ENCODE measurements at regions not wholly inside any gene's neighbourhood (a gene's known extent, or its start where the extent isn't known, plus 50 kb on each side); places are given as distances from the start of the nearest gene placed in this dataset.
"Not testable (repeated sequence)": the region's sequence is repeated elsewhere in the genome, so short reads cannot be mapped to it uniquely, and the experiment has no call there.

GRCh38 chr4:49117951-49118350 is 131.9 kb downstream of the CWH43 start:
- not testable (repeated sequence) for H3K4me3 ChIP-seq, H3K9me3 ChIP-seq, DNase-seq, H3K36me3 ChIP-seq, H3K27me3 ChIP-seq

GRCh38 chr4:49118379-49119212 is 132.5 kb downstream of the CWH43 start:
- DNase-seq, H3K36me3 ChIP-seq: not testable (repeated sequence)

GRCh38 chr4:49119345-49119744 is 133.3 kb downstream of the CWH43 start:
- not testable (repeated sequence) for DNase-seq, H3K9me3 ChIP-seq, H3K27me3 ChIP-seq

More at GRCh38 chr4:49118379-49119212, 132.5 kb downstream of the CWH43 start:
- not testable (repeated sequence) for H3K9me3 ChIP-seq, H3K4me3 ChIP-seq, H3K27me3 ChIP-seq

GRCh38 chr4:49120042-49120779 is 134.1 kb downstream of the CWH43 start:
- not testable (repeated sequence) for H3K27me3 ChIP-seq, DNase-seq, H3K36me3 ChIP-seq, H3K9me3 ChIP-seq, H3K4me3 ChIP-seq

More at GRCh38 chr4:49119345-49119744, 133.3 kb downstream of the CWH43 start:
- not testable (repeated sequence) for H3K36me3 ChIP-seq, H3K4me3 ChIP-seq

- DNase-seq, H3K36me3 ChIP-seq, H3K27me3 ChIP-seq, H3K4me3 ChIP-seq, H3K9me3 ChIP-seq: not testable (repeated sequence)
Measured at GRCh38 chr4:49120804-49121203, 134.7 kb downstream of the CWH43 start.

GRCh38 chr4:49126443-49126842 is 140.4 kb downstream of the CWH43 start:
- not testable (repeated sequence) for H3K27me3 ChIP-seq, DNase-seq, H3K9me3 ChIP-seq, H3K36me3 ChIP-seq, H3K4me3 ChIP-seq

GRCh38 chr4:49126858-49127257 is 140.8 kb downstream of the CWH43 start:
- not testable (repeated sequence) for H3K27me3 ChIP-seq, H3K36me3 ChIP-seq, H3K4me3 ChIP-seq, DNase-seq, H3K9me3 ChIP-seq

GRCh38 chr4:49129385-49129784 is 143.3 kb downstream of the CWH43 start:
- H3K9me3 ChIP-seq, DNase-seq, H3K4me3 ChIP-seq, H3K36me3 ChIP-seq, H3K27me3 ChIP-seq: not testable (repeated sequence)

GRCh38 chr4:49129870-49130269 is 143.8 kb downstream of the CWH43 start:
- not testable (repeated sequence) for DNase-seq, H3K4me3 ChIP-seq, H3K9me3 ChIP-seq, H3K27me3 ChIP-seq, H3K36me3 ChIP-seq

GRCh38 chr4:49130724-49131123 is 144.6 kb downstream of the CWH43 start:
- H3K9me3 ChIP-seq, H3K27me3 ChIP-seq, H3K36me3 ChIP-seq, DNase-seq, H3K4me3 ChIP-seq: not testable (repeated sequence)

- not testable (repeated sequence) for H3K9me3 ChIP-seq, H3K4me3 ChIP-seq, DNase-seq, H3K36me3 ChIP-seq, H3K27me3 ChIP-seq
Measured at GRCh38 chr4:49137043-49137442, 151.0 kb downstream of the CWH43 start.

- not testable (repeated sequence) for H3K36me3 ChIP-seq, H3K27me3 ChIP-seq, H3K4me3 ChIP-seq, H3K9me3 ChIP-seq, DNase-seq
Measured at GRCh38 chr4:49137961-49138360, 151.9 kb downstream of the CWH43 start.

- H3K36me3 ChIP-seq, H3K27me3 ChIP-seq, DNase-seq, H3K9me3 ChIP-seq, H3K4me3 ChIP-seq: not testable (repeated sequence)
Measured at GRCh38 chr4:49138818-49139217, 152.7 kb downstream of the CWH43 start.

- not testable (repeated sequence) for H3K4me3 ChIP-seq, H3K27me3 ChIP-seq, DNase-seq, H3K36me3 ChIP-seq, H3K9me3 ChIP-seq
Measured at GRCh38 chr4:49139513-49139912, 153.4 kb downstream of the CWH43 start.

GRCh38 chr4:49140351-49140750 is 154.3 kb downstream of the CWH43 start:
- H3K4me3 ChIP-seq, H3K36me3 ChIP-seq, H3K9me3 ChIP-seq, H3K27me3 ChIP-seq, DNase-seq: not testable (repeated sequence)

- DNase-seq = not testable (repeated sequence)
Measured at GRCh38 chr4:49141955-49142354, 155.9 kb downstream of the CWH43 start.

GRCh38 chr4:49147143-49147542 is 161.1 kb downstream of the CWH43 start:
- not testable (repeated sequence) for H3K27me3 ChIP-seq, H3K9me3 ChIP-seq, H3K4me3 ChIP-seq, DNase-seq, H3K36me3 ChIP-seq

More at GRCh38 chr4:49141955-49142354, 155.9 kb downstream of the CWH43 start:
- not testable (repeated sequence) for H3K36me3 ChIP-seq, H3K4me3 ChIP-seq, H3K9me3 ChIP-seq, H3K27me3 ChIP-seq

GRCh38 chr4:49147596-49147995 is 161.5 kb downstream of the CWH43 start:
- not testable (repeated sequence) for H3K27me3 ChIP-seq, H3K36me3 ChIP-seq, H3K4me3 ChIP-seq, DNase-seq, H3K9me3 ChIP-seq
